ENCODE measurements at regions not wholly inside any gene's neighbourhood (a gene's known extent, or its start where the extent isn't known, plus 50 kb on each side); places are given as distances from the start of the nearest gene placed in this dataset.
A peak's percentile ranks its signal among the peaks of the same experiment; 100 is the strongest.
"Not testable (repeated sequence)": the region's sequence is repeated elsewhere in the genome, so short reads cannot be mapped to it uniquely, and the experiment has no call there.

DNA sequence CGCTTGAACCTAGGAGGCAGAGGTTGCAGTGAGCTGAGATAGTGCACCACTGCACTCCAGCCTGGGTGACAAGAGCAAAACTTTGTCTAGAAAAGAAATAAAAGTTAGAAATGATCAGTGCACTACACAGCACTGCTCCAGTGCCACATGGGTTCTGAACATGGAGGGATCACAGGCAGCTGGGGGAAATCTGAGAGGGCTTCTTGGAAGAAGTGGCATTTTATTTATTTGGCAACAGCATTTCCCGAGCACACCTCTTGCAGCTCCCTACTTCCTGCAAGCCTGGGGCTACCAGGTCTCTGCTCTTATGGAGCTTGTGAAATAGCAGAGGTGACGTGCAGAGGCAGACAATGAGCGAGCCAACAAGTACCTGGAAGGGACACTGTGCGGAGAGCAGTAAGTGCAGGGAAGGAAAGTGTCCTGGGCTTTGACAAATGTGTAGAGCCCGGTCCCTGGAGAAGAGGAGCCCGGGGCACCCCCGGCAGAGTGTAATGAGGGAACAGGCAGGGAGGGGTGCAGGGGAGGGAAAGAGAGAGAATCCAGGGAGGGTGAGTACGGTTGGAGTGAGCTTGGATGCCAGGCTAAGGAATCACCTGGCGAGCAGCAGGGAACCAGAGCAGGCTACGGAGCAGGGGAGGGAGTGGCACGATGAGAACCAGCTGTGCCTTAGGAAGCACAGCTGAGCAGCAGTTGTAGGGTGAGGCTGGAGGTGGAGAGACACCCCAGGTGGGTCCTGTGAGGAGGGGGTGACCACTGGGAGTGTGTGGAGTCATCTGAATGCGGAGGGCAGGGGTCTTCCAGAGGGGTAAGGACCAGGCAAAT is 104.6 kb upstream of the CTBP2 start:
- DNase-seq, result no peak

DNA sequence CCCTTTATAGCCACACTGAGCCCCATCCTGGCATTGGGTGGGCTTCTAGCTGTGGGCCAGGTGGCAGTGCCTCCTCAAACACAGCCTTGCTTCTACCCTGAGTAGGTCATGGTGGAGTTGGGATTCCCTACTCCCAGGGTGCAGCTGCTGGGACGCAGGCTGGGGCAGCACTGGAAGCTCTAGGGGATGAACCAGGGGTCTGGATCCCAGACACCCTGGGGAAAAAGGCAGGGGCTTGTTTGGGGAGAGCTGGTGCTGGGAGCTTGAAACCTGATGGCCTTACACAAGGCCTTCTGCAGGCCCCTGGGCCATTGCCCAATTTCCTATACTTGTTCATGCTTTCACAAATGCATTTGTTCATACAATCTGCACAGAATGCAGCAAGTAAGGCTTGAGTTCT is 103.7 kb upstream of the CTBP2 start:
- no peak for DNase-seq

DNA sequence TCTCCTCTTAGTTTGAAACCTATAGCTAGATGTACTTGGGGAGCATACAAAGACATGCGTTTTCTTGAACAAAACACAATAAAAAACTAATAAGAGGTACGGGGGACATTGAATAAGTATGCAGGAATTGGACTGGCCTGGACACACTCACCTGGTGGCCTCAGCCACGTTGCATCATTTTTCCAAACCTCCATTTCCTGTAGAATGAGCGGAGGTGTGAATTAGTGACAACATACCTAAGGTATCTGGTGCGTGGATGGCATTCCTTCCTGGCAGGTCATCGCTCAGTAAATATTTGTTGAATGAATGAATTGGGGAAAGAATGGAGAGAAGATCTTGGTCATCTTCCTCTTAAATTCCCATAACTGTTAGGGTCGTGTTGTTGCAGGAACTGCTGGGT is 103.2 kb upstream of the CTBP2 start:
- DNase-seq, result no peak

DNA sequence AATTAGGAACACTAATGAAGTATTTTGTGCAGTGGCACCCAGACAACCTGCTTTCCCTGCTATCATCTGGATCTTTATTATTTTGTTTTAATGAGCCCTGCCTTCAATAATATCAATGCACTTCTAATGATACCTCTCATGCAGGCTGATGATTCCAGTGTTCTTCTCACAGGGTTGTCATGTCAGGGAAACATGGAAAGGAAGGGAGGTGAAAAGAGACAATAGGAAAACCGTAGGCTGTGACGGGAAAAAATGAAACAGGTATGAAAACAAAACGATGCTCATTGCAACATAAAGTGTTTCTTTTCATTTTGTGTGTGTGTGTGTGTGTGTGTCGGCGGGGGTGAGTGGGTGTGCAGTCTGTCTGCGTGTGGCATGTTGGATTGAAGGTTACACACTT is 102.6 kb upstream of the CTBP2 start:
- DNase-seq, result no peak

DNA sequence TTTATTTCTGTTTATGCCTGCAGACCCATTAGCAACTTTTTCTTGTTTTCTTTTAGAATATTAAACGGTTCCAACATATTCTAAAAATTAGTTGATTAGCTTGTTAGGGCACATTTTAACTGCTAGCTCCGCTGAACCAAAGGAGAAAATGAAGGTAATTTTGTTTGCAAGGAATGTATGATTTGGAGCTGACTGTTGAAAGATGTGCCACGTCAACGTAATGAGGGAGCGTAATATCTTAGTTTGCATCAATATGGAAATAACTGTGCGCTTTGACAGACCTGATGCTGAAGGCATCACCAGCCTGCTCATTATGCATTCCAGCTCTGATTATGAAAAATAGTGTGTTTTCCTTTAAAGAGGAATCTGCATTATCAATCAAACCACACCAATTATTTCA is 102.0 kb upstream of the CTBP2 start:
- peak; percentile 83 for DNase-seq

DNA sequence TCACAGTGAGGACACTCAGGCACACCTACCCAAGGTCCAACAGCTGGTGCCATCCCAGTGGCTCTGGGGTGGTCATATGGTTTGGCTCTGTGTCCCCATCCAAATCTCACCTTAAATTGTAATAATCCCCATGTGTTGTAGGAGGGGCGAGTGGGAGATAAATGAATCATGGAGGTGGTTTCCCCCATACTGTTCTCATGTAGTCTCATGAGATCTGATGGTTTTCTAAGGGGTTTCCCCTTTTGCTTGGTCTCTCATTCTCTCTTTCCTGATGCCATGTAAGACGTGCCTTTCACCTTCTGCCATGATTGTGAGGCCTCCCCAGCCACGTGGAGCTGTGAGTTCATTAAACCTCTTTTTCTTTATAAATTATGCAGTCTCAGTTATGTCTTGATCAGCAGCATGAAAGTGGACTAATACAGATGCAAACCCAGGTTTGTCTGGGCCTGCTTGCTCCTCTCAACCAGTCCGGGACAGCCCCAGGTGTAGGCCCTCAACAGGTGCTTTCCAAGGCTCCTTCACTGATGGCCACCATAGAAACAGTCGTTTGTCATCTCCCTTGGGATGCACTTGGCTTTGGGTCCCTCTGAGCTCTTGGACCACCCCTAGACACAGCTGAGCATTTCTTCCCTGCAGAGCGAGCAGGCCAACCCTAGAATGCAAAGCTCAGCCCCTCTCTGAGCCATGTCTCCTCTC is 101.3 kb upstream of the CTBP2 start:
- DNase-seq, result no peak

DNA sequence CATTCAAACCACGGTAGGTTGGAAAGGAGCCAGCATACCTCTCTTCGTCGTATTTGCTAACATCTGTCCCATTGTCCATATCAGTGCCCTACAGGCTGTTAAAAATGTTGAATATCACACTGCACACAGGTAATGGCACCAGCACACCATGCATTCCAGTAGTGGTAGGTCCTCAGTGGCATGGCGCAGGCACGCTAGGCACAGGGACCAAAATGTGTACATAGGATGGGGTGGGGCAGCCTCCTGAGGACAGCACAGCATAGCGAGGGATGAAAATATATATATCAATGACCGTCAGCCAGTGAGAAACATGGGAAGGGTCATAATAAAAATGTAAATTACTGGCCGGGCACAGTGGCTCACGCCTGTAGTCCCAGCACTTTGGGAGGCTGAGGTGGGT is 99.9 kb upstream of the CTBP2 start:
- no peak for DNase-seq

DNA sequence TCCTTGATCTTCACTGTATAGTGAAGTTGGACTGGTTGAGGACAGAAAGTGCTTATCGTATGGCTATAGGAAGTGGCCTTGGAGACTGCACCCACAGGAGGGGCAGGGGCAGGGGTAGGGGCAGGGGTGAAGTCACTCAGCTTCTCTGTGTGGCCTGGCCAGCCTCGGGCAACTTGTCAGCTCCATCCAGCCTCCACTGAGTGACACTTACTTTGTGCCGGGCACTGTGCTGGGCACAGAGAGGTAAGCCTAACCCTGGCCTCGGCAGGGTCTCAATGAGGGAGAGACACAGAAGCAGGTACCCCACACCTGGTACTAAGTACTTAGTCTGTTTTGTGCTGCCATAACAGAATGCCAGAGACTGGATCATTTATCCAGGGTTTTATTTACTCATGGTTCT is 99.3 kb upstream of the CTBP2 start:
- DNase-seq, result no peak

DNA sequence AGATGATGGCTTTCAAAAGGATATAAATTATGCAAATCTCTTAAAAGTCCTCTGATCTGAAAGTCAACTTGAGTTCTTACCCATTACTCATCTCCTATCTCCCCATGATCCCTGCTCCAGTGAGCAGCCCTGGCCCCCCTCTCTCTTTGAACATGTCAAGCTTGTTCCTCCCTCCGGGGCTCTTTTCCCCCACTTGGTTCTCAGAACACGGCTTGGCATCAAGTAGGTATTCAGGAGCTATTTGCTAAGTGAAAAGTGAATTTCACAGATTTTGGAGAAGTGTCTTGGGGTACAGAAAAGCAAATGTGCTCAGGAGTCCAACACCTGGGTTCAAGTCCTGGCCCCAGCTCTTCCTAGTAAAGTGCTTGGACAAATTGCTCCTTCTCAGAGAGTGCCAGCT is 98.3 kb upstream of the CTBP2 start:
- no peak for DNase-seq

DNA sequence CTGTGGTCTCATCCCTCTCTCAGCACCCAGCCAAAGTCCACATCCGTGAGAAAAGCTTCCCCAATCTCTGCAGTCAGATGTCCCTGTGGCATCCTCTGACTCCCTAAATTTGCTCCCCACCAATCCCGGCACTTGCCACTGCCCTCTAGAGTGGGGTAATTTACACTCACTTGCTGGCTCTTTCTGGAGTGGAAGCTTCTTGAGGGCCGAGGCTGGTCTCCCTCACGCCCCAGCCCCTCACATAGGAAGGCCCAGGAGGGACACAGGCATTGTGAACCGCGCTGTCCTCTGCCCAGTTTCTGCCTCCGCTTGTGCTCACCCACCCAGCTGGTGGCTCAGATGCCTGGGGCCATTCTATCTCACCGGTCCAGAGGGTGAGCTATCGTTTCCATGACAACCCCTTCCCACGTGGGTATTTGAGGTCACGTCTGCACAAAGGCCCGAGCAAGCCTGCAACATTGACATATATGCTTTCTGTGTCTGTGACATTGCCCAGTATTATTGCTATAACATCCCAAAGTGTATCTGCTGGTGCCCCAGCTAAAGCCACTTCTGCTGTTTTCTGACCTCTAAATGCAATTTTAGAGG is 97.3 kb upstream of the CTBP2 start:
- no peak for DNase-seq

DNA sequence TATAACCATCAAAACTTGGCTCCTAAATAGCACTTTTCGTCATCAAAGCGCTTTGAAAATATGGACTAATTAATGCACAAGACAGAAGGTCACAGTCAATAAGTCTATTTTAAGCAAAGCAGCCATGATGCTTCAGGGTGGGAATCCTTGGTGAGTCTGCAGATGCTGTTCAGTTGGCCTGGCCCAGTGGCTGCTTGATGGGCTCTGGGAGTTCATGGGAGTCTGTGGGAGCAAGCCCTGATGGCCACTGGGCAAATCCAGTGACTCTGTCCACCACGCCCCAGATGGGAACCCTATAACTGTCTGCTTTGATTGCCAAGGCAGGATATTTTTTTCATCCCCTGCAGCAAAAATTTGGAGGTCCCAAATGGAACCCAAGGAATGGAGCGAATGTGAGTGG is 95.7 kb upstream of the CTBP2 start:
- no peak for DNase-seq

DNA sequence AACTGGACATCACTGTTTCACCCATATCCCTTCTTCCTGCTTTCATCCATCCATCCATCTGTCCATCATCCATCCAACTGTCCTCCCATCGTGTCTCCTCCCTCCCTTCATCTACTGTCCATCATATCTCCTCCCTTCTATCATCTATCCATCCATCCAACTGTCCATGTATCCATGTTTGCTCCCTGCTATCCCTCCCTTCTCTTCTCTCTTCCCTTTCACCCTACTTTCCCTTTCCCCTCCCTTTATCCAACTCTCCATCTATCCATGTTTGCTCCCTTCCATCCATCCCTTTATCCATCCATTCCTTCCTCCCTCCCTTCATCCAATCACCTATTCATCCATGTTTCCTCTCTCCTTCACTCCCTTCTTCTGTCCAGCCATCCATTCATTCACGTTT is 92.6 kb upstream of the CTBP2 start:
- no peak for DNase-seq

DNA sequence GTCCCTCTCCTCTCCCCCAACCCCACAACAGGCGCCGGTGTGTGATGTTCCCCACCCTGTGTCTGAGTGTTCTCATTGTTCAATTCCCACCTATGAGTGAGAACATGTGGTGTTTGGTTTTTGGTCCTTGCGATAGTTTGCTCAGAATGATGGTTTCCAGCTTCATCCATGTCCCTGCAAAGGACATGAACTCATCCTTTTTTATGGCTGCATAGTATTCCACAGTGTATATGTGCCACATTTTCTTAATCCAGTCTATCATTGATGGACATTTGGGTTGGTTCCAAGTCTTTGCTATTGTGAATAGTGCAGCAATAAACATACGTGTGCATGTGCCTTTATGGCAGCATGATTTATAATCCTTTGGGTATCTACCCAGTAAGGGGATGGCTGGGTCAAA is 90.5 kb upstream of the CTBP2 start:
- not testable (repeated sequence) for DNase-seq

DNA sequence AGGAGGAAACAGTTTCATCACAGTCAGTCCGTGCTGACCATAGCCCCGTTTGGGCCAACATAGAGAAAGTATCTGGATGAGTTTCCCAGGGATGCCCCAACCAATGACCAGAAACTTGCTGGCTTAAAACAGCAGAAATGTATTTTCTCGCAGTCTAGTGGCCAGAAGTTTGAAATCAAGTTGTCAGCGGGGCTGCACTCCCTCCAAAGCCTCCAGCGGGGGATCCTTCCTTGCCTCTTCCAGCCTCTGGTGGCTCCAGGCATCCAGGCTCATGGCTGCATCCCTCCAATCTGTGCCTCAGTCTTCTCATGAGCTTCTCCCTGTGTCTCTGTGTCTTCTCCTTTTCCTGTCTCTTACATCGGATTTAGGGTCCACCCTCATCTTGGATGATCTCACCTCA is 89.6 kb upstream of the CTBP2 start:
- DNase-seq, result no peak

DNA sequence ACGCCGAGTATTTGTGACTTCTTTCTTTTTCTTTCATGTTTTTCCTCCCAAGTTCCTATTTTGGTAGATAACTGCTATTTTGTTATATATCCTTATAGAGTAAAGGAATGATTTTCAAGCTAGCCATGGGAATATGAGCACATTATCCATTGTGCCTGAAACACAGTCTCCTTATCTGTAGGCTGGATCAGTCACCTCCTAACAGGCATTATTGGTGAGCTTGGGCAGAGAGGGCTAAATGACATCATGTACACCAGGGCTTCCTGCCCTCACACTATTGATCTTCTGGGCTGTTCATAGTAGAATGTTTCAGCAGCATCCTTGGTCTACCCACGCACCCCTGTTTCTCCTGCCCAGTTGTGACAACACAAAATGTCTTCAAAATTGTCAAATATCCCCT is 88.1 kb upstream of the CTBP2 start:
- no peak for DNase-seq

DNA sequence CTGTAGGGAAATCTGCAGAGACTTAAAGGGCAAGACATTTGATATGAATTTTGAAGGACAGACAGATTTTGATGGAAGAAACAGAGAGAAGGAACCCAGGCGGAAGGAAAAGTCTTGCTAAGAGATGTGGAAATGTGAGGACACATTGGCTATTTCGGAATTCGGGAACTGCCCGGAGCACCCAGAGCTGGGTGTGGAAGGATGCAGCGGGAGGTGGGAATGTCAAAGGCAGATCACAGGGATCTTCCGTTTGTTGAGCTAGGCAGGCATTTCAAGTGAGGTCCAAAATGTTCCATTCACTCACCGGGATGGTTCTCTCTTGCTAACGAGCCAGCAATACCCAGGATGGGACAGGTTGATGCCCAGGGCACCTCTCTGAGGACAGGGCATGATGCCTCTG is 87.2 kb upstream of the CTBP2 start:
- DNase-seq, result no peak

DNA sequence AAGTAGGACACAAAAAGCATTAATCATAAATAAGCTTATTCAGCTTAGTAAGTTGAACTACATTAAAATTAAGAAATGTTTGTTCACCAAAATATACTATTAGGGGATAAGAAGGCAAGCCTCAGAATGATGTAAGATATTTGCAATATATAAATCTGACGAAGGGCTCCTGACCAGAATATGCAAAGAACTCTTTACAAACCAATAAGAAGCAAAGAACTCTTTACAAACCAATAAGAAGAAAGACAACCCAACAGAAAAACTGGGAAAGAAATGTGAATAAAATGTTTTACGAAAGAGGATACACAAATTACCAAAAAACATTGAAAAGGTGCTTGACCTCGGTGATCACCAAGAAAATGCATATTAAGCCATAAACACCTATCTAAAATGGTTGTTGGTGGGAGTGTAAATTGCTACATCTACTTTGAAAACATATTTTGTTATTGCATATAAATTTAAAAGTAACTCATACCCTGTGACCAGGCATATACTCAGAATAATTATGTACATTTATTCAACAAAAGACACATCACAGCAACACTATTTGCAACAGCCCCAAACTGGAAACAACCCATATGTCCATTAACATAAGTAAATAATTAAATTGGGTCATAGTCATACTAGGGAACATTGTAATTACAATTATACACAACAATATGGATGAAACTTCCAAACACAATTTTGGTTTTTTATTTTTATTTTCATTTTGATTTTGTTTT is 83.3 kb upstream of the CTBP2 start:
- DNase-seq, result no peak

DNA sequence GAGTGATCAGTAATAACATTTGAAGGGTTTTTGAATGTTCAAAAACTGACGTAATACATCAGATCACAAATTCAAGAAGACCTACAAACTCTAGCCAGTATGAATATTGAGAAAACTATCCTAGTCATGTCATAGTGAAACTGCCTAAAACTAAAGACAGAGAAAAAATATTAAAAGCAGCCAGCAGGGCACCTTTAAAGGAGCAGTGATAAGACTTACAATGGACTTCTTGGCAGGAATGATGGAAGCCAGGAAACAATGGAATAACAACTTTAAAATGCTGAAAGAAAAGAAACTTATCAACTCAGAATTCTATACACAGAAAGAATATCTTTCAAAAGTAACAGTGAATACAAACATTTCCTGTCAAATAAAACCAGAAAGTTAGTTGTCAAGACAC is 78.3 kb upstream of the CTBP2 start:
- no peak for DNase-seq

DNA sequence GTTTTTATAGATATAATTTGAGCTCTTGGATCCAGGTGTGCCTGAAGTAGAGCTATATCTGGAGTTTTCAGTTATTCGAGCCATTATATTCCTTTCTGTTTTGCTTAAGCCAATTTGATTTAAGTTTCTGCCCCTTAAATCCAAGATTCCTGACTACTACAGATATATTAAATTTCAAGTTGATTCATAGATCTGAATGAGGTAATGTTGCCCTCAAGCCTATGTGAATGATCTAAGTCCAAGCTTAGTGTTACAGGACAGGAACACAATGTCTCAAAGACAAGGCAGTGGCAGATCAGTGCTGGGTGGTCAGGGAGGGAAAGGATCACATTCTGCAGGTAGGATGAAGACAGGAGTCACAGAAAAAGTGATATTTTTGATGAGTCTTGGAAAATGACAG is 75.7 kb upstream of the CTBP2 start:
- DNase-seq, result no peak

DNA sequence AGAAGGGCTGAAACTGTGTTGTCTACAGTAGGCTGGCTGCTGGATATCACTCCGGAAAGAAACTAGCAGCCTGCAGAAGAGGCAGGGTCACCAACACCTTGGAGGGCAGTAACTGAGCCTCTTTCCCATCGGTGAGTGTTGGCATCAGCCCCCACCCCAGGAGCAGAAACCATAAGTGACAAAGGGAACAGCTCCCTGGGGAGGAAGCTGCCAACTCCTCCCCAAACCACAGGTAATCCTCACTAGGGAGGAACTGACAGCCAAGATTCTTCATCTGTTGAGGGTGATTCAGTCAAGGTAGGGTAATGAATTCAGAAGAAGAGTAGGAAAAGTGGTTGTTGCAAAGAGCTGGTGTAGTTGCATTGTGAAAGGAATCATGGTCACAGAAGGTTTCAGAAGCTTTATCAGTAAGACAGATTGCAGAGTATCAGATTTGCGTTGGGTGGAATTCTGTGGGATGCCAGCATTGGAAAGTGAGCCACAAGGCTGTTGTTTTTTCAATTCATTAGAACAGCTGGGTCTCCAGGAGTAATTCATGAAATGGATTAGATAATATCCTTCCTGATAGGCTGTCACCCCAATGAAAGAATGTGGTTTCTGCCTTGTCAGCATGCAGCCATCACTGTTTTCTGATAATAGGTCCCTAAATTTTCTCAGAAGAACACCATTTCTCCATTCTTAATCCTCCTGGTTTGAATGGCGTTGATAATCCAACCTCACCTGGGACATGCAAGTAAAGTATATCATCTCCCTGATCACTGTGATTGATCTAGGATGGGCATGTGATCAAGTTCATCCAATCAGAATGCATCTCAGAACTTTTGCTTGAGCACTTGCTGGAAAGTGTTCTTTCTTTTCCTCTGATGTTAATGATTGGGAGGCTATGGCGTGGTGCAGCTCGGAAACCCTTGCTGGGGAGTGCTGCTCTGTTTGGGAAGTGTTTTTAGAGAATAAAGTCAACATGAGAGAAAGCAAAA is 75.0 kb upstream of the CTBP2 start:
- no peak for DNase-seq

DNA sequence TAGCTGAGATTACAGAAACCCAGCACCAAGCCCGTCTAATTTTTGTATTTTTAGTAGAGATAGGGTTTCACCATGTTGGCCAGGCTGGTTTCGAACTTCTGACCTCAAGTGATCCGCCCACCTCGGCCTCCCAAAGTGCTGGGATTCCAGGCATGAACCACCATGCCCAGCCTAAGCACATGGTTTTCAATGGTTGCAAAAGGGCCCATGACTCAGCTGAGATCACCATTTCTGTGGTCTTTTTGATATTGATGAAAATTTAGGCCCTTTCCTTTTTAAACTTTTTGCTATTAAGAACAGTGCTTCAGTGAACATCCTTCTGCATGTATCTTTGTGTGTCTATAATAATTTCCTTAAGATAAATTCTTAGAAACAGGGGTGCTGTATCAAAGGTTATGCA is 74.2 kb upstream of the CTBP2 start:
- not testable (repeated sequence) for DNase-seq

DNA sequence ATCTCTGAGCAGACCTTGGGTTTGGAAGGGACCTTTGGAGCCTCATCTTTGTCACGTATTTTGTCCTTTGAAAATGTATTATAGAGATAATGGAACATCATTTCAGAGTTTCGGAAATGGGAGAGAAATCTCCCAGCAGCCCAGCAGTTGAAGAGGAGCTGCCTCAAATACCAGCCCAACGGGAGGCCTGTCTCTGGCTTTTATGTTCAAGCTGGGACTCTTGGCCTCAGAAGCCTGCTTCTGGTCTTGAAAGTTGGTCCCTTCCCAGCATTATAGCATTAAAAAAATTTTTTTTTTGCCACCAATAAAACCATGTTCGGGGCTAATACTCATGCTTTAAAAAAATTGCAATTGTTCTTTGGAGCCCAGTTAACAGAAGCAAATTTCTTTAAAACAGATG is 73.4 kb upstream of the CTBP2 start:
- no peak for DNase-seq

DNA sequence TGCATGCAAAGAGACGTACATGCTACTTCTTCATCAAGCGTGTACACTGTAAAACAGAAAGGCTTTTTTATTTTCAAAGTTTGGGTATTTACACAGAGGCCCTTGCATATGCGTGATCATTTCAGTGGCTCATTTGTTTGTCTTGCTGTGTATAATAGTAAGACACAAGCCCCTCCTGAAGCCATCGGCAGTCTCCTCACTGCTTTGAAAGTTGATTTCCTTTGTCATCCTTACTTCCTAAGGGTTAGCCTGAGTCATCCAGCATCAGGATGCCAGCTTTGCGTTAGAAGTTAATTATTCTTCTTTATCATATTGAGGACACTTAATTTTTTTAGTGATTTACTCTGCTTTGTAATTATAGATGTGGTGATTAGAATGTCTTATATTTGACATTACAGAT is 72.5 kb upstream of the CTBP2 start:
- DNase-seq, result no peak
